Endodermal cell (in vitro differentiated cells): ENCODE measurements at regions not wholly inside any gene's neighbourhood (a gene's known extent, or its start where the extent isn't known, plus 50 kb on each side); places are given as distances from the start of the nearest gene placed in this dataset.

Source experiments
- DNase-seq: peaks from one replicate; pipeline ENCODE4 v3.0.0-alpha.2; 2017
- H3K27ac ChIP-seq: 2 replicates; pipeline ENCODE4 v1.5.1; 2013; ENCODE audit warnings: mild to moderate bottlenecking, low read depth, low read length, moderate library complexity
- H3K27me3 ChIP-seq: 2 replicates; pipeline ENCODE4 v1.6.1; 2013; ENCODE audit warnings: mild to moderate bottlenecking, low read length, moderate library complexity; ENCODE audit not compliant: insufficient read depth, control insufficient read depth, poor library complexity, severe bottlenecking
- H3K36me3 ChIP-seq: 2 replicates; pipeline ENCODE4 v1.7.0; 2013; ENCODE audit warnings: mild to moderate bottlenecking, low read length, moderate library complexity; ENCODE audit not compliant: control insufficient read depth, insufficient read depth
- H3K4me1 ChIP-seq: one replicate; pipeline ENCODE4 v1.7.0; 2013; ENCODE audit warnings: low read length; ENCODE audit not compliant: control insufficient read depth, insufficient read depth
- H3K4me3 ChIP-seq: 2 replicates; pipeline ENCODE4 v1.5.1; 2013; ENCODE audit warnings: mild to moderate bottlenecking, low read length, moderate library complexity
- H3K9ac ChIP-seq: 2 replicates; pipeline ENCODE4 v1.6.1; 2013; ENCODE audit warnings: mild to moderate bottlenecking, low read length, moderate library complexity; ENCODE audit not compliant: poor library complexity, severe bottlenecking; ENCODE audit errors: extremely low read depth
- H3K9me3 ChIP-seq: 2 replicates; pipeline ENCODE4 v1.6.1; 2013; ENCODE audit warnings: mild to moderate bottlenecking, low read length, moderate library complexity; ENCODE audit not compliant: control insufficient read depth
- H3K27ac Mint-ChIP-seq: 2 replicates; pipeline ENCODE4 v1.8.0; 2020; ENCODE audit warnings: mixed read lengths
- H3K27me3 Mint-ChIP-seq: 2 replicates; pipeline ENCODE4 v1.8.0; 2021; ENCODE audit warnings: mild to moderate bottlenecking, mixed read lengths; ENCODE audit not compliant: insufficient read depth
- H3K36me3 Mint-ChIP-seq: 2 replicates; pipeline ENCODE4 v1.8.0; 2020; ENCODE audit warnings: low read depth, mixed read lengths
- H3K4me1 Mint-ChIP-seq: 2 replicates; pipeline ENCODE4 v1.8.0; 2020; ENCODE audit warnings: mixed read lengths
- H3K4me3 Mint-ChIP-seq: 2 replicates; pipeline ENCODE4 v1.8.0; 2020; ENCODE audit warnings: mild to moderate bottlenecking, moderate library complexity, mixed read lengths
- H3K9me3 Mint-ChIP-seq: 2 replicates; pipeline ENCODE4 v1.8.0; 2020; ENCODE audit warnings: mild to moderate bottlenecking, mixed read lengths
- CTCF ChIP-seq: fragments of 200-600 bp; sonication (generic); conservative IDR thresholded peaks from 2 replicates; pipeline ENCODE4 v1.5.0; 2021; ENCODE audit warnings: antibody characterized with exemption, mild to moderate bottlenecking
- WGBS, 2 experiments: methylation state at CpG; one replicate each; pipeline versions ENCODE4 v1.1.5 to v1.1.7; 2013; ENCODE audit warnings: missing lambda C conversion rate in 2 of 2, mixed read lengths in 1 of 2; ENCODE audit not compliant: insufficient coverage in 1 of 2, insufficient read length in 1 of 2; 5-methylcytosine and 5-hydroxymethylcytosine counted together

- 87 to 100% methylated on average over 1 to 3 of the region's 3 CpGs for WGBS, 2 experiments
- Mint-ChIP-seq H3K4me3 (no peak overlapping the region), H3K4me1 (peaks cover 14% of the 10 kb centered on the region)
Observed at GRCh38 chr2:153360239-153360638, 118.3 kb downstream of the RPRM start.

GRCh38 chr2:153354377-153354776 lies 124.2 kb downstream of the RPRM start:
- peaks cover 14% of the 10 kb centered on the region for H3K9me3 Mint-ChIP-seq
- Histone ChIP-seq H3K4me3 (no peak overlapping the region), H3K27ac (no peak overlapping the region), H3K36me3 (no peaks in the 10 kb centered on the region), H3K4me1 (no peaks in the 10 kb centered on the region), H3K27me3 (no peaks in the 10 kb centered on the region), H3K9me3 (peaks cover 19% of the 10 kb centered on the region), H3K9ac (no peak overlapping the region)
- H3K27ac Mint-ChIP-seq, result no peak overlapping the region
- H3K36me3 Mint-ChIP-seq, result peaks cover 3% of the 10 kb centered on the region
- H3K27me3 Mint-ChIP-seq, result no peaks in the 10 kb centered on the region
- 80 to 100% methylated on average over 1 of the region's 1 CpG for WGBS, 2 experiments
- no peak for TF ChIP-seq CTCF
- H3K4me3 Mint-ChIP-seq, result no peak overlapping the region
- DNase-seq, result no peak
- no peaks in the 10 kb centered on the region for H3K4me1 Mint-ChIP-seq

More at GRCh38 chr2:153360239-153360638, 118.3 kb downstream of the RPRM start:
- Histone ChIP-seq H3K36me3 (no peaks in the 10 kb centered on the region), H3K27me3 (no peaks in the 10 kb centered on the region), H3K4me1 (no peaks in the 10 kb centered on the region), H3K4me3 (no peak overlapping the region), H3K9ac (no peak overlapping the region), H3K9me3 (no peaks in the 10 kb centered on the region), H3K27ac (no peak overlapping the region)
- Mint-ChIP-seq H3K36me3 (no peaks in the 10 kb centered on the region), H3K27me3 (no peaks in the 10 kb centered on the region), H3K27ac (no peak overlapping the region), H3K9me3 (peaks cover 12% of the 10 kb centered on the region)
- peak; percentile 30 for TF ChIP-seq CTCF
- peak; percentile 66 for DNase-seq

- TF ChIP-seq CTCF, result no peak
- WGBS, 2 experiments, result 87 to 93% methylated on average over 3 to 4 of the region's 4 CpGs
- no peak overlapping the region for H3K27ac Mint-ChIP-seq
Observed at GRCh38 chr2:153349603-153350002, 129.0 kb downstream of the RPRM start.

More at GRCh38 chr2:153349603-153350002, 129.0 kb downstream of the RPRM start:
- Histone ChIP-seq H3K9me3 (peaks cover 19% of the 10 kb centered on the region), H3K27ac (no peak overlapping the region), H3K27me3 (no peaks in the 10 kb centered on the region), H3K9ac (no peak overlapping the region), H3K36me3 (no peaks in the 10 kb centered on the region), H3K4me3 (no peak overlapping the region), H3K4me1 (peaks cover 3% of the 10 kb centered on the region)
- peaks cover 5% of the 10 kb centered on the region for H3K4me1 Mint-ChIP-seq
- H3K4me3 Mint-ChIP-seq, result no peak overlapping the region
- H3K36me3 Mint-ChIP-seq, result peaks cover 3% of the 10 kb centered on the region
- H3K27me3 Mint-ChIP-seq, result no peaks in the 10 kb centered on the region
- peaks cover 14% of the 10 kb centered on the region for H3K9me3 Mint-ChIP-seq
- no peak for DNase-seq
